NCI-H1436 (cell line): ENCODE measurements at regions not wholly inside any gene's neighbourhood (a gene's known extent, or its start where the extent isn't known, plus 50 kb on each side); places are given as distances from the start of the nearest gene placed in this dataset.

Experiments used
- DNase-seq: peaks from one replicate; lab custom pipeline; 2025; lab: John Stamatoyannopoulos, UW

DNA sequence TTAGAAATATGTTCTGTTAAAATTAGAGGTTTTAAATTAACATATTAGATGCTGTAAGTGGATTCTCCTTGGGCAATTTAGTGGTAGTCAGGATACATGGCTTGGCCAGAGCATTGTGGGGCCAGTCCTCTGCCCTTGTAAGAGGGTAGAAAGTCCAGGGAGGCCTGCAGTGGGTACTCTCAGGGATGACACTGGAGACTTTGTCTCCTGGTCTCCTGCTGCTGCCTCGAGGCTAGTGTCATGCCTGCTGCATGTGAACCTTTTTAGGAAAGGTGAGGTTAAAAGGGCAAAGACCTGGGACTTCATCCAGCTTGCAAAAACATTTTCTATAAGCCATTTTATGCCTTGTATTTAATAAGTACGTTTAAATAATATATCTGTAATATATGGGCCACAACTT, 96.8 kb upstream of the PROK2 start:
- no peak for DNase-seq

DNA sequence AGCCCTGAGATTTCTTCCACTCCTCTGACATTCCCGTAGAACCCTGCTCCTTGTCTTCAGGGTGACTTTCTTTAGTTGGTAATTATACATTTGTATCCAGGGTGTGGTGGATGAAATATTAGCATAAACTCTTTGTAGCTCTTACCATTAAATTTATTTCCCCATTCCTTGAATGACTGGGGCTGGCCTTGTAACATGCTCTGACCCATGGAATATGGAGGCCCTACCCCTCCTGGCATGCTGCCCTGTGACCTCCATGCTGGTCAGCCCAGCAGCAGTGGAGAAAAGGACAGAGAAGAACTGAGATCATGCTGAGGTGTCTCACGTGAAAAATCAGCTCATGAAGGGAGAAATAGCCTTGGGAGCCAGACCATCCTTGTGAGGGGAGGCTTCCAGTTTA, 96.1 kb upstream of the PROK2 start:
- no peak for DNase-seq

DNA sequence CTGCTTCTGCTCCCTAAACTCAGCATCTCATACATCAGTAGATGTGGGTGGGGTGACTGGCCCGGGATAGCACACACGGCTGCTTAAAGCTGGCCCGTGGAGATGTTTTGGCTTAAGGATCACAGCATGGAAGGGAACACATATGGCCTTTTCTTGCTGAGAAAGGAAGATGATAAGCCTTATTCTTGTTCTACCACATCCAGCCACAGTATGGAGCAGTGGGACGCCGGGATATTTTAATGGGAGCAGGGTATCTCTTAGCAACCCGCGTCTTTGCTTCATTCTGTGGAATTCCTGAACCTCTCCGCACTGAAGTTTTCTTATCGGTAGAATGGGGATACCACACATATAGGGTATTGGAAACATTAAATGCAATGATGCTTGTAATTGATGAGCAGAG, 94.1 kb upstream of the PROK2 start:
- no peak for DNase-seq

DNA sequence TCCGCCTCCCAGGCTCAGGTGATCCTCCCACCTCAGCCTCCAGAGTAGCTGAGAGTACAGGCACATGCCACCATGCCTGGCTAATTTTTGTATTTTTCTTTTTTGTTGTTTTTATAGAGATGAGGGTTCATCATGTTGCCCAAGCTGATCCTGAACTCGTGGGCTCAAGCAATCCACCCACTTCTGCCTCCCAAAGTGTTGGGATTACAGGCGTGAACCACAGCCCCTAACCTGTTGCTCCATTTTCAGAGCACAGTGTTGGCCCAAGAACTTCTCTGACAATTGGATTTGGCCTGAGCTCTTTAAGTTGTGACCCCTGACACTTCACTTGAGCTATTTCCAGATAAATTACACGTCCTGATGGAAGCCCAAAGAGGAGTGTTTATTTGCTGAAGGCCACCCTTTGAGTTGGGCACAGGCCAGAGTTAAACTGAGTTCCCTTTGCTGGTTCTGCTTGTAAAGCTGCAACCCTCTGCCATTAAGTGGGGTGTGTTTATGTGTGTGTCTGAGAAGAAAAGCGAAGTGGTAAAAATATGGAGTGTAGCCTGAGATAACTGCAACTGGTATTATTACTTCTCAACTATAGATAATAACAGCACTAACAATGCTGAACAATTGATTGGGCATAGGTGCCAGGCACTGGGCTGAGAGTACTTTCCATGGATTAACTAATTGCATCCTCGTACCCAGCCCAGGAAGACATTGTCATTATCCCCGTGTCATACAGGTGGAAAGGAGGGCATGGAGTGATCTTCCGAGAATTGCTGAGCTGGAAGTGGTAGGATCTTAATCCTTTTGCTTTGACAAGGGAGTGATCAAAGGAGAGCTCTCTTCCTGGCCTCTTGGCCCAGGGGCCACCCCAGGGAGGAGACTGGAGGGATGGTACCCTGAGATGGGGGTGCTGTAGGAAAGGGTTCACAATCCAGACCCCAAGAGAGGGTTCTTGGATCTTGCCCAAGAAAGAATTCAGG, 91.5 kb upstream of the PROK2 start:
- DNase-seq: no peak

DNA sequence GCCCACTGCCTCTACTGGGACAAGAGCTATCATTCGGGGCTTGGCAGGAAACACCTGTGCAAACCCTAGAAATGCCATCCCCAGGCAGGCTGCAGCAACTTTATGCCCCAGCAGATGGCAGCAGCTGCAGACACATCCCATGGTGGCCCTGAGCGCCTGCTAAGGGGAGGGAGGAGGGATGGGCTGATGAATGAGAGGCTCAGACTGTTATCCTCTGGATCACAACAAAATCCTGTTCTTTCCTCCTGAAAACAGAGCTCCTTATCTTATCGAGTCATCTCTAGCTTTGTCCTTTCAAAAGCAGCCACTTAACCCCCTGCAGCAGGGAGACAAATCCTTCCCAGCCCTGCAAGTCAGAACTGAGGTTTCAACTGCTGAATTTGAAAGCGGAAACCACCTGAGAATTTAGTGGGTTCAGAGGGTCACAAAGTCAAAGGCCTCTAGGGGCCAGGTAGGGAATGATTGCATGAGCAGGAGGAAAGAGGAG, 90.6 kb upstream of the PROK2 start:
- DNase-seq: peak; percentile 61

DNA sequence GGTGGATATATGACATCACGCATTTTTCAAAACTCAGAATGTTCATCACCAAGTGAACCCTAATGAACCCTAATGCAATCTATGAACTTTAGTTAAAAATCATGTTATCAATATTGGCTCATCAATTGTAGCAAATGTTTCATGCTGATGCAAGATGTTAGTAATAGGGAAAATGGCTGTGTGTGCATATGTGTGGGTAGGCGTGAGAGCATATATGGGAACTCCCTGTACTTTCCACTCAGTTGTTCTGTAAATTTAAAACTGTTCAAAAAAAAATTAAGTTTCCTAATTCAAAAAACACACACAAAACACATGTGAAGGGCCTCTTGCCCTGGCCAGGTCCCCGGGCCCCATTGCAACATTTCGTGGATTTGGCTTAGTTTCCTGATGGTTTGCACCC, 89.7 kb upstream of the PROK2 start:
- no peak for DNase-seq

DNA sequence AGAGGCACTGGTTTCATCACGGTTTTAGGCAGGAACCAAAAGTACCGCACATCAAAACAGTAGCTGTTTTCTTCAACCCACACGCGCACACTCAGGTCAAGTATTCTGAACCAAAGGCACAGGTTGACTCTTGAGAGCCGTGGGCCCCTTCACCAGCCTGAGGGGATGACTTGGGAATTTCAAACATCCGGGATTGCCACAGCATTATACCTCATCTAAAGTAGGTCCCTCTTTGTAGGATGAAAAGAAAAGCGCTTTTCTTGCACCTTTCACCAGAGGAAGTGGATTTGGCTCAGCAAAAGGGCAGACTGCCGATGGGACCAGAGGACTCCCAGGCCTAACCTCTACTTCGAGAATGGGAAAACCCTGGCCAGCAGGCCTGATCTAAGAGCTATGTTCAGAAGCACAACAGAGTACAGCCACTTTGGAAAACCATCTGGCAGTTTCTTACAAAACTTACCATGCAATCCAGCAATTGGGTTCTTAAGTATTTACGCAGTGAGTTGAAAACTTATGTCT, 88.2 kb upstream of the PROK2 start:
- DNase-seq: no peak

DNA sequence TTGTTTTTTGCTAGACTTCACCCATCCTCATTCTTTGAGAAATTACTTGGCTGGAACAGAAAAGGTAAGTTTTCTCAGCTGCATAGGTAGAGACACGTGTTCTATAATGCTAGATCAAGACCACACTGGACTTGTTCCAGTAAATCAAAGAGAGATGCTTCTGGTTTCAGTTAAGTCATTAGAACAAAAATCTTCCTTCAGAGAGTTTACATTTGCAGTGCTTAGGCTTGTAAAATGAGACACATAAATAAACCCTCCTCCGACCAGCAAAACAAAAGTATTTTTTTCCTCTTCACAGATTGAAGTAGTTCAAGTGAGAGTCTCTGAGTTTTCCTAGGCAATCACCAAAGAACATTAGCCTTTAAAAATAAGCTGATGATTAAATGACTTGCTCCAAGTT, 87.3 kb upstream of the PROK2 start:
- no peak for DNase-seq

DNA sequence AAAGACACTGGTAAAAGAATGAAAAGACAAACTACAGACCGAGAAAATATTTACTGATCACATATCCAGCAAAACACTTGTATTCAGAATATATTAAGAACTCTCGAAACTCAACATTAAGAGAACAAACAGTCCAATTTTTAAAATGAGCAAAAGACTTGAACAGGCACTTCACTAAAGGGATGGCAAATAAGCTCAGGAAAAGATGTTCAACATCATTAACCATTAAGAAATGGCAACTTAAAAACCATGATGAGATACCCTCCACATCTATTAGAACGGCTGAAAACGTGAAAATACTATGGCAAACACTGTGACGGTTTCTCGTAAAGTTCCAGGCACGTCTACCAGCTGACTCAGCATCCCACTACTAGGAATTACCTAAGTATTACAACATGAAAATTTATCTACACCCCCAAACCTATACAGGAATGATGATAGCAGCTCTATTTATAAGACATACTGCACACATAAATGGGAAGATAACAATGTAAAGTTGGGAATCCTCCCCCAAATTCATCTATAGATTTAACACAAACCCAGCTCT, 86.1 kb upstream of the PROK2 start:
- DNase-seq: no peak

DNA sequence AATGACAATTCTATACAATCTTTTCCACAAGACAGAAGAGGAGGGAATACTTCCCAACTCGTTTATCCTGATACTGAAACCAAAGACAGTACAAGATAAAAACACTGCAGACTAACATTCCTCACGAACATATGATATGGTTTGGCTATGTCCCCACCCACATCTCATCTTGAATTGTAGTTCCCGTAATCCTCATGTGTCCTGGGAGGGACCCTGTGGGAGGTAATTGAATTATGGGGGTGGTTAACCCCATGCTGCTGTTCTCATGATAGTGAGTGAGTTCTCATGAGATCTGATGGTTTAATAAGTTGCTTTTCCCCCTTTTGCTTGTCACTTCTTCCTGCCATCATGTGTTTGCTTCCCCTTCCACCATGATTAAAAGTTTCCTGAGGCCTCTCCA, 83.9 kb upstream of the PROK2 start:
- DNase-seq: no peak

DNA sequence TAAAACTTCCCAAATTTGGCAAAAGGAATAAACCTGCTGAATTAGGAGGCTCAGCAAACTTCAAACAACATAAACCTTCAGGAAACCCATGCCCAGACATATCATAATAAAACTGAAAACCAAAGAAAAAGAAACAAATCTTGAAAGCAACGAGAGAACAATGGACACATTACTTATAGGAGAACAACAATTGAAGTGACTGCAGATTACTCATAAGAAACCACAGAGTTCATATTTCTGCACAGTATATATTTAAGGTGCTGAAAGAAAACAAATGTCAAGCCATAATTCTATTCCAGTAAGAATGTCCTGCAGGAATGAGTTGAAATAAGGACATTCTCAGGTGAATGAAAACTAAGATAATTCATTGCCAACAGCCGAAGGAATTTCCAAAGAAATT, 80.8 kb upstream of the PROK2 start:
- no peak for DNase-seq

DNA sequence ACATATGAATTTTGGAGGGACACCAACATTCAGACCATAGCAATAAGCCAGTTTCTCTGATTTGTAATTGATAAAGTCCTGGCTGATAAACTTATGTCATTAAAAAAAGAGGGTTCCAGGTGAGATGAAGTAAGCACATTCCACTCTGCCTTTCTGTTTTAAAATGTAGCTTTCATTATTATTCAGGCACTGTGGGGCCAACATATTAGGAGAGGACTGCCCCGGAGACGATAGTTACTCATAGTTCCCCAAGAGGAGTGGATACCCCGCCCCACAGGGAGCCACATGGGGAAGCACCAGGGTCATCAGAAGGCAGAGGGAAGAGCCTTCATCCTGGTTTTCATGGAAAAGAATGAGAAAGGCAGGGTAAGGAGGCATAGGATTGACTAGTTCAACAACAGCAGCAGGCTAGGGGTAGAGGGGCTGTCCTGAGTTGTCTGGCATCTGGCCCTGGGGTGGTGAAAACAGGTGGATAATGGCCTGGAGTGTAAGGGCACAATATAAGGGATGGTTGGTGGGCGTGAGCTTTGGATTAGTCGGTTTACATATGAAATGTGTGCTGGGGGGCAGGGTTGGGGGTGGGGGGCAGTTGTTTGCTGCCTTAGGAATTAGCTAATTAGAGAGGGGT, 78.7 kb upstream of the PROK2 start:
- DNase-seq: no peak

DNA sequence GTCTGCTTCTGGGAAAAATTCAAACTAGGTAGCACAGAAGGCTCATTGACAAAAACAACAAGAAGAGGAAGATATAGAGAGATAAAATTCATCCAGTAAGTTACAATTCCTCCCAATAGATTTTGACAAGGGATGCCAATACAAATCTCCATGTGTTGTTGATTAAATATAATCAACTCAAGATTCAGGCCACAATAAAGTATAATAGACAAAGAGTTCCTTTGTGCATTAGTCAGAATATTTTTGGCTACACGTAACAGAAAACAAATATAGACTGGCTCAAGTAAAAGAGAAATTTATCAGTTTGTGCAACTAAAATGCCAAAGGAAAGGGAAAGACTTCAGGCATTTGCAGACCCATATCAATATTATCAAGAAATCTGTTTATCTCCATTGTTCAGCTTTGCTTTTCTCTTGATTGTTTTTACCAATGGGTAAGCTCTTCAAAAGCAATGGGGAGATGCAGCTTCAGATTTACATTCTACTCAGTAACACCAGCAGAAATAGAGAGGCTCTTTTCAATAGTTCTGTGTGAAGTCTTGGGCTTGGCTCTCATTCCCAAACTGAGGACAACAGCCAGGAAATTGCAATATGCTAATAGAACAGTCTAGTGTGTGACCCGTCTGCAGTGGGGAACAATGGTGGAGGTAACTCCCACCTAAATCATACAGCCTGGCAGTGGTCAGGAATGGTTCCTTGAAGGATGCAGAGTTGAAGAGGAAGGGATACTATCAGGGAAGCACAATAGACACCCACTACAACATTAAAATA, 77.6 kb upstream of the PROK2 start:
- no peak for DNase-seq

DNA sequence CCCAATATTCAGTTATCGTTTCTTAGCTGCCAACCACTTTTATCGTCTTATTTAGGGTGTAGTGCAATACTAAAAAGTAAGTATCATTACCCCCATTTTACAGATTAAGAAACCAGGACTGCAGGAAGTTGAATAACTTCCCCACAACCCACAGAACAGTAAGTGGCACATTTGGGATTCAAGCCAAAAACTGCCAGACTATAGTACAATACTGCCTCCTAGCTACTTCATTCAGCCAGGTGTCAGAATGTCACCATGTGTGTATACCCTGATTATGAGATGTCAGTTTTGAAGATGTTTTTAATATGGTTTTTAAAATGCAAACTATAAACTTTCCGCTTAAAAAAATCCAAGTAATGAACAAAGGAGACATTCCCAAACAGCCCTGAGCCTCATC, 74.2 kb upstream of the PROK2 start:
- peak; percentile 0 for DNase-seq

DNA sequence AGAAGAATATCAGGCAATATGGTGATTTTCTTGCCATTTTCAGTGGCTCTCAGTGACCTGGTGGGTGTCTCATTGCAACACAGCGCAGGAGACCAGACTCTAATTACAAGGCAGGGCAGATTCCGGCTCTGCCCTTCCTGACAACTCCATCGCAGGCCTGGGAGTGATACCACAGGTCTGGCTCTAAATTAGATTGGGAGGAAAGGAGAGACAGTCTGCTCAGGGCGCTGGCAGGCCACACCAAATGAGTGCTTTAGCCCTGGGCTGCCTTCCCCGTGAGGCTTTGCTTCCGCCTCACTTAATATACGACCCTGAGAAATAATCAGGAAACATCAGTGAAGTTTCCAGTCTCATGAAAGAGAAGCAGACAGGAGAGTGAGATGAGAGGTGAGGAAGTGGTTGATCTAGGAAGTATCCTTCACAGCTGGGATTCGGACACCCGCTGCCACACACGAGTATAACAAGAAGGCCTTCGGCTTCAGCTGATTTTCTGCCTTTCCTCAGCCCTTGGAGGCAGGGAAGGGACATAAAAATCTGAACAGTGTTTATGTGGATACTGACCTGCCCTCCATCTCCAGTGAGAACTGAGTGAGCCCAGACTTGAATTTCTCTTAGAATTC, 73.7 kb upstream of the PROK2 start:
- DNase-seq: no peak

DNA sequence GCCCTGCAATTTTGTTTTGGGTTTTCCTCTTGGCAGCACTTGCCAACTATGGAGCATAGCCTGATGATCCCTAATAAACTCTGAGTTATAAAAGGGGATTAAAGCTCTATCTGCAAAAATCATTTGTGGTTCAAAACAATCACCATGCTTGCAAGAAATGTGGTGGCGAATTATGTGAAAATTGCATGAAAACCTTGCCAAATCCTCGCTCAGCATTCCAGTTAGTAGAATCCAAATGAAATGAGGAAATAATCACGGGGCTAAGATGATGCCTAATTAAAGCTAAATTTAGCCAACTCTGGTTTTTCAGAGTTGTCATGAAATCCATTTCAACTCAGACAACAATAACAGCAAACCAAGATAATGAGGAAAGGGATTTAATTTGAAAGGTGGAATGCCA, 73.0 kb upstream of the PROK2 start:
- DNase-seq: no peak

DNA sequence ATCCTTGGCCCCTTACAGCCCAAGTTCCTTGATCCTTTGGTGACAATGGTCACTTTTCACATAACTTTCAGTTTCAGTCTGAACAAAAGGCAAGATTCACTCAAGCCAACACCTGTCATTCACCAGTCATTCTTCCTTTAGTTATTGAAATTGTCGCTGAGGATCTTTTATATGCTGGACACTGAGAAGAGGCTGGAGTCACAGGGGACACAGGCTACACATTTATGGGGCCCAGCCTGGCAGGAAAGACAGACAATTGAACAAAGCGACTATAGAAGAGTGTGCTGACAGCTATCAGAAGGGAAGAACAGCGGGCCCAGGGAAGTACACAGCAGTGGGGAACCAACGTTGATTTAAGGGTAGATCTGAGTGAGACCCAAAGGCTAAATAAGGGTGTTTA, 69.8 kb upstream of the PROK2 start:
- no peak for DNase-seq

DNA sequence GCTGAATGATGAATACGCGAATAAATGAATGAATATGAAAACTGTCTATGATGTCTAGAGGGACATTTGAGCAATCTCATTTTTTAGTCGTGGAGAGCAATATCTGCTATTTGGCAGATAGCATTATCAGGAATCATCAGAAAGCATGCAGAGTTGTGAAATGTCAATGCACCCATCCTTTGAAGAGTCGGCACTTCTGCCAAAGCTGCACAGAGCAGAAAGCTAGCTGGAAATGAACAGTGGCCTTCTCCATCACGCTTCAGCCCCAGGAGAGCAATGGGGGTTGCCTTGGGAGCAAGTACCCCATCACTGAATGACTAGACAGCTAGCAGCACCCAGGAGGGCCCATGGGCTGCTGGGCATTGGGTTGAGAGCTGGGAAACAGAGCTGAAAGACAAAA, 69.1 kb upstream of the PROK2 start:
- no peak for DNase-seq

DNA sequence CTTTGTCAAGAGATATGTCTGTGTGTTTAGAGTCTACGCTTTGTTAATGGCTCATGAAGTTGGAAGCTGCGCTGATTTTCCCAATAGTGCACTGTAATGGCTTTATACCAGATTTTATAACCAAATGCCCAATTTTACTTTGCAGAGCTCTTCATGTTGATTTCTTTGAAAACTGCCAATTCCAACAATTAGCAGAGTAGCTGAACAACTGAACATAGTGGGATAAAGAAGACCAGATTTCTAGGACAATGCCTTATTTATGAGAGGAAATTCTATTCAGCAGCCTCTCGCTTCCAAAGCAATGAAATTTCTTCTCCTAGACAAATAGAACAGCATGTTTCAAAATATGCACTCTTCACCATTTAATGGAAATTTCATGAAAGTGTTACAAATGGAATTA, 66.9 kb upstream of the PROK2 start:
- no peak for DNase-seq

DNA sequence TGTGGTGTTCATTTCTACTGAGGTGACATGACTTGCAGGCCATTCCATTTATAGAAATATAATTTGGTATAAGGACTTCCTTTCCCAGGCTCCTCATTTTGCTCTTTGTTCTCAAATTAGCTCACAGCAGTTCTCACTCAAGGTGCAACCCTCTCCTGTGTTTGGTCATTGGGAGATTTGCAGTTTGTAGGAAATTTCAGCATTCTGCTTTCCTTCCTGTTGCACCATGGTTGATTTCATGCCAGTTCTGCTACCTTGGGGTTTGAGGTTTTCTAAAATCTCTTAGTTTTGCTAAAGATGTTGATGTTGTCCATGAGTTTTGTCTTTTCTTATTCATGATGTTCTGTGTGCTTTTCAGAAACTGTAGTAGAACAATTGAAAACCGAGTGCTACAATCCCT, 65.7 kb upstream of the PROK2 start:
- DNase-seq: no peak

DNA sequence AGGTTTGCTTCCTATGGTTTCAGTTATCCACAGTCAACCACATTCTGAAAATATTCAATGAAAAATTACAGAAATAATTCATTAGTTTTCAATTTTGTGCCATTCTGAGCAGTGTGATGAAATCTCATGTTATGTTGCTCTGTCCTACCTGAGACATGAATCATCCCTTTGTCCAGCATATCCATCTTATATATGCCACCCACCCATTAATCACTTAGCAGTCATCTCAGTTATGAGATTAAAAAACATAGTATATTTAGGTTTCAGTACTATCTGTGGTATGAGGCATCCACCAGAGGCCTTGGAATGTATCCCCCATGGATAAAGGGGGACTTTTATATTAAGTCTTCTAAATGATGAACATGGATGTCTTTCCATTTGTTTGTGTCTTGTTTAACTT, 64.7 kb upstream of the PROK2 start:
- DNase-seq: no peak

DNA sequence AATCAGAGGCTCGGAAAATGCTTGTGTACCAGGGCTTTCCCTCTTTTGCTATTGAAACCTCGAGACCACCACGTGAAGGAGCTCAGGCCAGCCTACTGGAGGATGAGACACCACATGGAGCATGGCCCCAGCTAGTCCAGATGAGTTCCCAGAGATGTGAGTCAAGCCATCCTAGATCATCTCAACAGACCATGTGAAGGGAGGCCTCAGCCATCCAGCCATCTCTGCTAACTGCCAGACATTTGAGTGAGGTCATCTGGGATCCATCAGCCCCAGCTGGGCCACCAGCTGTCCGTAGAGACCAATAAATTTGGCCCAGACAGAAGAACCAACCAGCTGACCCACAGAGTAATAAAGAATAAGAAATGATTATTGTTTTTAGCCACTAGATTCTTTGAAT, 62.8 kb upstream of the PROK2 start:
- no peak for DNase-seq
